OCI-M1 (cell line): ENCODE measurements at regions not wholly inside any gene's neighbourhood (a gene's known extent, or its start where the extent isn't known, plus 50 kb on each side); places are given as distances from the start of the nearest gene placed in this dataset.
"Not testable (repeated sequence)": the region's sequence is repeated elsewhere in the genome, so short reads cannot be mapped to it uniquely, and the experiment has no call there.

ENCODE experiments used
- DNase-seq: peaks from one replicate; lab custom pipeline; 2025; lab: John Stamatoyannopoulos, UW

DNA sequence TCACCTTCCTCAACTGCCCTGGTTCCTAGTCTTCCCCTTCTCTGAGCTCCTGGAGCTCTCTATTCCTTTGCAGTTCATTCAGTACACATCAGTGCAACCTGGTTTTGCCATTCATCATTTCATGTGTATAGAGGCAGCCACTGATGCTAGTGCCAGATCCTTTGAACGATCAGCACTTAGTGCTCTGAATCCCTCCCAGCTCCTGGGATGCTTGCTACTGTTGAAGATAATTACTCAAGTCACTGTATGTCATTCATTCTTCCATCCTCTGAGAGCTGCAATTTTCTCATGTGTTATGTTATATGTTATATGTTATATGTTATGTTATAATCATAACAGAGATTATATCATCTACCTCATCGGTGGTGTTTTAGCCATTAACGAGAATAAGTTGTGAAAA lies 98.5 kb upstream of the UXS1 start:
- DNase-seq: no peak

DNA sequence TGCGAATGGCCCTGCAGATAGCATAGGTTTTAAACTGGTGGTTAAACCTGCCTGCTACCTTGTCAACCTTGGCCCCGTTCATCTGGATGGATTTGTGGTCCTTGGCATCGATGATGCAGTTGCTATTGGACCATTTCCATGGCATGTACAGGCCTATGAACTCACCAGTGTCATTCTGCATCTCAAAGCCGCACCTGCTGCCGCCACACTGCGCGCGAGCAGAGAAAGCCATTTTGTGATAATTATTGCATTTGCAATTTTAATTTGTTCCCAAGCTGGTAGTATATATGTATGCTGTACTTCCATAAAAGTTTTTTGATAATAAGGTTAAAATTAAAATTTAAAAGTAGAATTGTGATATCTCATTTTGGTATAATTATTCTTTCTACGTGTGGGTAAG lies 94.8 kb upstream of the UXS1 start:
- DNase-seq: no peak

DNA sequence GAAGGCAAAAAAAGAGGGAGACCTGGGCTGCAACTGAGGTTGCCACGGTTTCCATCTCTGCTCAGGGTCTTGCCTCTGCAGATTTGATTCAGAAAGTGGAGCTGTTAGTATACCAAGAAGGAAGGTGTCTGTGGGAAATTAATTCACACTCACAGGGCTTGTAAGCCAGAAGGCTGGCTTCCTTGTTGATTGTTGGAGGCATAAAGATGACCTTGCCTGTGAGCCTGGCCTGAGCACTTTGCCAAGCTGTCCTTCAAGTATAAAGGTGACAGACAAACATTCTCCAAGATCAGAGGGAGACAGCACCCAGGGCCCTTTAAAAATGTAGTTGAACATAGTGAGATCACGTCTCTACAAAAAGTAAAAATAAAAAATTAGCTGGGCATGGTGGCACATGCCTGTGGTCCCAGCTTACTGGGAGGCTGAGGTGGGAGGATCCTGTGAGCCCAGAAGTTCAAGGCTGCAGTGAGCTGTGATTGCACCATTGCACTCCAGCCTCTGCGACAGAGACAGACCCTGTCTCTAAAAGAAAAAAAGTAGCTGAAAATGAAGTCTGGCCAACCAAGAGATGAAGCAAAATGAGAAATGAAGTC lies 91.2 kb upstream of the UXS1 start:
- no peak for DNase-seq

DNA sequence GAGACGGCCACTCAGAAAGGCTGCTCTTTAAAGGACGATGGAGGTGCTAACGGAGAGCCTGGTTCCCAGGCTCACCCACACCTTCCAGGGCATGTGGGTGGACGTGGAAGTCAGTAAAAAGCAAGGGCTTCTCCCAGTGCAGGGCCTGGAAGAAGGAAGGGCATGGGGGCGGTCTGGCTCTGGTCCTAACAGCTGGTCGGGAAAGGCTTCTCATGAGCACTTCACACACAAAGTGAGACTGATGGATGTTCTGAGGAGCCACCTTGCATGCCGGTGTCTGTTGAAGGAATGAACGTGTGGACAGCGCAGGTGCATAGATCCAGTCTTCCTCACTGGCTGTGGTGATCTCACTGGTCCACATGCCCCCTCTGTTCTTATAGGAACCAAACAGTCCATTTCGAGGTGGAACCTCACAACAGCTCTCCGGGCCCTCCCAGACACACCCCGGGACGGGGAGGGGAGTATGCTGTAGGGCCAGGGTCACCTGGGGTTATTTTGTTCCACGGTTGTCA lies 90.6 kb upstream of the UXS1 start:
- no peak for DNase-seq

DNA sequence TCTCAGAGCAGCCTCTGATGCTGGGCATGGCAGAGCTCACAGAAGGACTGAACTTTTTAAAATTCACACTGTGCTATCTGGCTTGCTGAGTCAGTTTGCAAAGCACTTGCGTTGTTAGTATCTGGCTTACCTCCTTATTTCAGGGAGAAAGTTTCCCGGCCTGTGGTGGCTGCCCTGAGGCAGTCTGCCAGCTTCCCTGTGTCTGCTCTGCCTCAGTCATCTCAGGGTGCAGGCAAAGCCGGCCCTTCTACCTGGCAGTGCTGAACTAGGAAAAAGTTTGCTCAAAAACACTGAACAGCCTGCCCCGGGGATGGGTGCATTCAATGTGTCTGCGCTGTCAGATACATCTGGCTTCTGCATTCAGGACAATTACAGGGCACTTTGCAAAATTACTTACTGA lies 90.2 kb upstream of the UXS1 start:
- no peak for DNase-seq

DNA sequence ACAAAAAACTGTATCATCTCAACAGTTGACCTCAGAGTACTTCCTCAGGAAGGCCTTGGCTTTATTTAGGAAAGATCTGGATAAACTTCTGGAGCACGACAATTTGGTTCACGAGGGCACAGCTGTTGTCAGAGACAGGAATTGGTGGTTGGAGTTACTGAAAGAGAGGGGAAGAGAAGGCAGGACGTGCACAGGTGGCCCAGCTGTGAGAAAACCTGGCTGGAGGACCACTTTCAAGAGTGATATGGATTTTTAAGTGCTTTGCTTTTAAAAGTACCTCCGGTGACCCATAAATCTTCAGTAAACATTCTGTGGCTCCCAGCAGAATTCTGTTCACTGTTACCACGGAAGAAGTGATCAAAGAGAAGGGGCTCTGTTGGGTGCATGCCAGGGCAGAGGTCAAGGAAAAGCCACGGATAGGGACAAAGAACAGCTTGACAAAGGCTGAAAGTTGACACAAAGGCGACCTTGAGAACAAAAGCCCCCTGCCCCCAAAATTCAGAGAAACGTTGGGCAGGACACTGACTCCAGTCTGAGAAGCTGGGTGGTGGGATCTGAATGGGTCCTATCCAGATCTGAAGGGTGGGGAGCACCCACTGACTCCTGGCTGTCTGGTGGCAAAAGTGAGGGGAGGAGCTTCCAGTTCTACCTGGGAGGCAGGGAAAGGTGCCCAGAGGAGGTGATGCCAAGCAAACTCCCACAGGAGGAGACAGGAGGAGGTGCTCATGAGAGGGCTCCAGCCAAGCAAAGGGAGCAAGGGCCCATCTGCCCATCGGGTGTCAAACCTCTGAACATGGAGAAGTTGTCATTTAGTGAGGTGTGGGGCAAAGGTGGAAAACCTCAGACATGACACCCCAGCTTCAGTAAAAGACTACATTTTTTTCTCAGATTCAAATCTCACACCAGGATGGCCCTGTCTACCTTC lies 89.4 kb upstream of the UXS1 start:
- DNase-seq: not testable (repeated sequence)

DNA sequence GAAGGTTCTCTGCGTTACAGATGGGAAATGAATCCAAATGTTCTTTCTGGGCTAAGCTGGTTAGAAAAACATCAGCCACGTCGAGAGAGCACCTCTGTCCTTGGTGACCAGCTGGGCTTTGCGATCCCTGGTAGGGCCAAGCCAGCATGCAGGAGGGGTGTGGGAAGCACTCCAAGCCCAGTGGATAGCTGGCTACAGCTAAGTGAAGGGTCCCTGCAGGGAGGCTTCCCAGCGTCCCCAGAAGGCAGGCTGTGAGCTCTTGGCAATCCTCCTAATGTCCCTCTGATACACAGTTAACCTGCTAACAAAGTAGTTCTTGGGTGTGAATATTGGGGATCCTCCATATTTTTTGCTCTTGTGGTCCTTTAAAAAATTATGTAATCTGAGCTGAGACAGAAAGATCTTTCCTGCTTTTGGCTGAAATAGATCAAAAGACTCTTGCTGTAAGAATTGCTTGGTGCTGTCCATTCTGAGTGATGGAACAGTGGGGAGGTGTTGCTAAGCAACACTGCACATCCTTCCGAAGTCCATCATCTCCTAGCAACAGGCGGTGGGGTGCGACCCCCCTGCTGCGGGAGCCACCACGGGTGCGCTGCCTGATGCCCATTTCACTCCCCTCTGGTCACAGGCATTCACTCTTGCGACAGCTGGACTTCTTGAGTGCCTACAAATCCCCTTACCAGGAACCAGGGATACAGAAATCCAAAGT lies 88.5 kb upstream of the UXS1 start:
- no peak for DNase-seq

DNA sequence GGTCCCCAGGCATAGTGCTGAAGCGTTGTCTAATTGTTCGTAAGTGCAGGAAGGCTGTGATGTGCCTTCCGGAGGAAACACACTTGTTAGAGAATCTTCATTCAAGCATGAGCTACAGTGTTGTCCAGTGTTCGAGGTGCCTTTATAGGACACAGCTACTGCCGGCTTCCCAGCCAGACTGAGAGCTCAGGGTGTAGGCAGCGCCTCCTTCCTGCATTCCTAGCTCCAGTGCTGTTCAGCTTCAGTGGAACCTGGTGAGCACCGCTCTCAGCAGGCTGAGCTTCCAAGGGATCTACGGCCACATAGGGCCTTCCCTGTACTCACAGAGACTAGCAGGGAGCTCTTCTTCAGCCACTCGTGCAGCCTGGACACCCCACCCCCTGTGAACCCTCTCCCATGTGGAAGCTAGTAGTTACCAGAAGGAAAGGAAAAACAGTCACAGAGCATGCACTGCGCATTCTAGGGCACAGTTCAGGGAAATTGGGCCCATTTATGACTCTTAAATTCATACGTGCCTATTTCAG lies 87.9 kb upstream of the UXS1 start:
- DNase-seq: not testable (repeated sequence)

DNA sequence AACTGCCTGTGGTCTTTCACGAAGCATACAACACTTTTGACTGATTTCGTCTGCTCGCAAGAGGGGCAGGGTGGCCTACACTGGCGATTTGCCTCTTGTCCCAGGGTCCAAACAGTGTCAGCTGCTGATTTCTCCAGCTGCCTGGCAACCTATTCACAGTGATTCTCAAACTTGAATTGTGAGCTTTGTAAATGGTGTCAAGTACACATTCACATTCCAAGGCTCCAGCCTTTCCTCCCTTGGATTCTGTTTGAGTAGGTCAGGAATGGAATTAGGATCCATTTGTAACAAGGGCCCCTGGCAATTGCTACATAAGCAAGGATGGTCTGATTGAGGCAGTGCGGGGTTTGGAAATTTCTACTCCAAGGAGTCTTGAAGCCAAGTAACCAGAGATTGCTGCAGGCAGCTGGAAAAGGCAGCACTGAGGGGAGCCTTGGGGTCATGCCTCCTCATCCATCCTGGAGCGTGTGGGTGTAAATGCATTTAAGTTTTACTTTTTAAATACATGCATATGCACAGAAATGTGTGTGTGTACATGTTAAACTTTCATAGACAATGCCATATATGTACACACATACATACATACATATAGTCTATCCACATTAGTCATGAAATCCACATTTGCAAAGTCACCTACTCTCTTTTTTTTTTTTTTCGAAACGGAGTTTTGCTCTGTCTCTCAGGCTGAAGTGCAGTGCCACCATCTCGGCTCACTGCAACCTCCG lies 86.8 kb upstream of the UXS1 start:
- DNase-seq: no peak

DNA sequence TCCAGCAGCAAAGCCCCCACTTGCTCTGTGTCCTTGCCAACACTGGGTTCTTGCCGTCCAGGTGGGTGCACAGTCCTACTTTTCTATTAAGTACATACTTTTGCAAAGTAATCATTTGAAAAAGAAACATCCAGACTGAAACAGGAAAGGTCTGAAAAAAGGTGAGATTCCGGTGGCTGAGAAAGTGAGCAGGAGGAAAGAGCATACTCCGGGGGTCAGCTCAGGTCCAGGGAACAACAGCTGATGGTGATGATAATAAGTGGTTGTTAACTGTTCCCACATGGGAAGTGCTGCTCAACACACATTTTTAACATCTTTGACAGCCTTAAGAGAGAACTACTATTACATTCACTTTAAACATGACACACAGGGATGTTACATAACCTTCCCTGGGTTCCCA lies 86.1 kb upstream of the UXS1 start:
- DNase-seq: no peak

DNA sequence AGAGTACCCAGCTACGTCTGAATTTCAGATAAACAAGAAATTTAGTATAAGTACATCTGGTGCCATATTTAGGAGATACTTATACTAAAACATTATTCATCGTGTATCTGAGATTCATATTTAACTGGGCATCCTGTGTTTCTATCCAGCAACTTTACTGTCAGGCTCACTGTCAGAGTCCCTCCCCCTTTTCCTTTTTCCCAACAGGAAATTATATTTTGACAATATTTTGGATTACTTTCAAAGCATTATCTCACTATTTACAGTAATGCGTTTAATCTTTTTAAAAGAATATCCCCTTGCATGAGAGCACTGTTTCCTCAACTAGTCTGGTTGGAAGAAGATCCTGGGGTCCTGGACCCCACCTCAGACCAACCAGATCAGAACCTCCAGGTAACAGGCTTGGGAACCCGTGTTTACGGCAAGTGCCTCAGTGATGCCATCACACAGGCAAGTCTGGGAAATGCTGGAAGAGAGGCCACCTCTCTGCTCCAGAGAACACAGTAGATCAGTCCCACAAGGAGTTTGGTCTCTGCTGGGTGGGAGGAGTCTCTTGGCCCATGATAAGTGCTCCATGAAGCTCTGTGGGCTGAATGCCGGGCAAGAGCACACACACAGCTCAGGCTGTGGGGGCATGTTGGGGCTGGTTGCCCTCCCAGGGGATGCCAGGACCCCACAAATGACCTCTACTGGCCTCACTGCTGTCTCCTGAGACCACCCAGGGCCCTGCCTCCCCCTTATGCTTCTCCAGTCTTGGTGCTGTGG lies 84.2 kb upstream of the UXS1 start:
- no peak for DNase-seq

DNA sequence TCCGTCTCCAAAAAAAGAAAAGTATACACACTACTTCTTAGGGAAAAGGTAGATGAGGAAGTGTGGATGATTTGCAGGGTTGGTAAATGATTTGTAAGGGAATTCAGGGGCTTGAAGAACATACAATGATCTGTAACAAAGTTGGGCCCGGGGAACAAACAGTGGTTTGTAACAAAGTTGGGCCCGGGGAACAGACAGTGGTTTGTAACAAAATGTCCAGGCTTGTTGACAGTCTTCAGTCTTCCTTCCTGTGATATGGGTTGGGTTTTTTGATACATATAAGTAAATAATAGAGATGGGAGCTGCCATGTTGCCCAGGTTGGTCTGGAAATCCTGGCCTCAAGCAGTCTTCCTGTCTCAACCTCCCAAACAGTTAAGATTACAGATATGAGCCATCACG lies 83.3 kb upstream of the UXS1 start:
- DNase-seq: no peak

DNA sequence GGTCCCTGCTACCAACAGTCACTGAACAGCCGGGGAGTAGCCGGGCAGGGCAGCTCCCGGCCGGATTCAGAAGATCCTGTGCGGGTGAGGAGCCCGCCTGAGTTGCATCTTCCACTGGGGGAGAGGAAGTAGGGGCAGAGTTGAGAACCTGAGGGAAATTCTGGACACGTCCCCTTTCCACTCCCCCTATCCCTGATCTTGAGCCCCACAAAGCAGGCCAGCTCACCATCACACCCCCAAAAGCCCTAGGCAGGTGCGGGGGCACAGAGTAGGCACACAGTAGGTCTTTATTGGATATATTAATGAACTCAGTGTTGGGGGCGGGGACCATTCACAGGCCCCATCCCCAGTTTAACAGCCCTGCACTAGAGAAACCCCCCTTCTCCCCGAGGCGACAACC lies 81.9 kb upstream of the UXS1 start:
- DNase-seq: no peak

DNA sequence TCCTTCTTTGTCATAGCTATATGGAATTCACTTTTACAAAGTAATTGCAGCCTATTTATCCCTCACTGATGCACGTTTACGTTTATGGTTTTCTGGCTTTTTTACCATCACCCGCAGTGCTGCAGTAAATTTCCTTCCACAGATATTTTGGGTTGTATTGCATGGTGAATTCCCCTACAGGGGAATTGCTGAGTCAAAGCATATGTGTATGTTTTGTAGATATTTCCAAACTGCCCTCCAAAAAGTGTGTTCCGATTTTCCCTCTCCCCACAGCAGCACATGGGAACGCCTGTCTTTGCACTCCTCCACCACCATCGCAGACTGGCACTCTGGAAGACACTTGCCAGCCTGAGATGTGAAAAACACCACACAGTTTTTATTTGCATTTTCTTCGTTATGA lies 80.6 kb upstream of the UXS1 start:
- no peak for DNase-seq

DNA sequence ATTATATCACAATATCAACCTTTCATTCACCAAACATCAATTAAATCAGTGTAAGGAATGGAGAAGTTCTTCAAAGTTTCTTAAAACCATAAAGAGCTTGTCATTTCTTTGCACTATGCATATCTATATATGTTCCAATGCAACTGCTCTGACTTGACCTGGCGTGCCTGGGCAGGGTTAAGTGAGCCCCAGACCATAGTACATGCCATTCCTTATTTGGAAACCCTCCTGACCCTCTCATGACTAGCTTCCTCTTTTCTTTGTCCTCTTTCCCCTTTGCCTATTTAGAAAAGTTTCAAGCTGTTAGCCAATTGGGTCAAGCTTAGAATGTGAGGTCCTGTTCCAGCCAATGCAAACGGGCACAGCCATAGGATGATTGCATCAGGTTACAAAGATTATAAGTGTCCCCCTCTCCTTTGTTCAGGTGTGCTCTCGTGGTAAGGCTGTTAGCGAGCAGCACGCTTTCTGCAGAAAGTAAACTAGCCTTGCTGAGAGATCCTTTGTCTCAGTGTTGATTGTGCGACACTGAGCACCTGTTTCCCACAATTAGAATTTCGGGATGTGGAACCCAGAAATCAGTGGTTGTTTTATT lies 78.2 kb upstream of the UXS1 start:
- DNase-seq: peak; percentile 71

DNA sequence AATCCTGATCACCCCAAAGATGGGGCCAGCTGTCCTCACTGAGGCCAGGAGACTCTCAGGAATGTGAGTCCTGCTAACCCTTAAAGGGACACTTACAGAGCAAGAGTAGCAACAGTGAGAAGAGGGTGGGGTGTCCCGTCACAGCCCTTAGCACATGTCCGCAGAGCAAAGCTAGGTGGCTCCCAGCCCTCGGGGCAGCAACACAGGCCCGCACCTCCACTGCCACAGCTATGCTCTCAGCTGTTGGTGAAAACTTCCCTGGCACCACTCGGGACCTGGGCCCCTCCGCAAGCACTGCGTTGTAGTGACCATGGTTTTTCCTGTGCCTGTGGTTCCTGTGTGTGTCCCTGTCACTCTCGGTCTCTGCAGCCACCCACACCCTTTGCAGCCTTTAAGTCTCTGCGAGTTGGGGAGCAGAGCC lies 76.4 kb upstream of the UXS1 start:
- DNase-seq: no peak

DNA sequence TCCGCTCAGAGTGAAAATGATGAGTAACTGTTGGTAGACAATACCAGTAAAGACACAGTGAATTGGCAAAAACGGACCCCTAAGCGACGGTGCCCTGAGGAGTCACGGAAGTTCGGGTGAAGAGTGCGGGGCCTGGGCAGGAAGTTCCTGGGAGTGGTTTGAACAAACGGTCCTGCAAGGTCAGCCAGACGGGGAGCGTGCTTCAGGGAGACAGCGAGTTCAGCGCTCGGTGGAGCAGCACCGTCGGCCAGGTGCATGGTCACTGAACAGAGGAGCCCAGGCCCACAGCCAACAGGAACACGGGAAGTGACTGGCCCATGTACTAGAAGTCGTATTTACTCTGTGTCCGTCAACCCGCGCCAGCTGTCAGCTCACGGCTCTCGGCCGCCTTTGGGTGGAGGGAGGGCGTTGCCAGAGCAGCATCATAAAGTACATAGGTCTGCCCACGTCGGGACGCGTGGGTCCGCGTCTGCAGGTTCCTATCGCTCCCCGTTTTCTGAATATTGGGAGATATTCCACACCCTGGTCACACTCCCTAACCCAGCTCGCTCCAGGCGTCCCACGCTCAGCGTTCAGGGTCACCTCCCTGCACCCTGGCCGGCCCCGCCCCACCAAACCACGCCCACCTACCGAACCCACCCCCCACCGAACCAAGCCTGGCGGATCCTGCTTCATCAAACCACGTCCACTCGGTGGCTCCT lies 75.6 kb upstream of the UXS1 start:
- DNase-seq: peak; percentile 7

DNA sequence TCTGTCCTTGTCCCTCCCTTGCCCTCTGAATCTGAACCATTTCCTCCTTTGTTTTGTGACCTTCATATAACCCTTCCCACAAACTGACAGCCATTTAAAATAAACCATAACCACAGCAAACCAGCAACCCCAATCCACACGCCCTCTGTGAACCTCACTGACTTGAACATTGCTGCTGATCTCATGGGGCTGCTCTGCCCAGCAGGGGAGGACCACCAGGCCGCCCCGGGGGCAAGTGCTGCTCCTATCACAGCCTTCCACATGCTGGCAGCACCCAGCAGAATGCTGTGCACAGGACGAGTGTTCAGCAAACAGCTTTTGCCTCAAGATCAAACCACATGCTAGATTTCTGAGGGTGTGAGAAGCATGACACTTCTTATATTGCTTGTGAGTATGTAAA lies 73.9 kb upstream of the UXS1 start:
- DNase-seq: no peak

DNA sequence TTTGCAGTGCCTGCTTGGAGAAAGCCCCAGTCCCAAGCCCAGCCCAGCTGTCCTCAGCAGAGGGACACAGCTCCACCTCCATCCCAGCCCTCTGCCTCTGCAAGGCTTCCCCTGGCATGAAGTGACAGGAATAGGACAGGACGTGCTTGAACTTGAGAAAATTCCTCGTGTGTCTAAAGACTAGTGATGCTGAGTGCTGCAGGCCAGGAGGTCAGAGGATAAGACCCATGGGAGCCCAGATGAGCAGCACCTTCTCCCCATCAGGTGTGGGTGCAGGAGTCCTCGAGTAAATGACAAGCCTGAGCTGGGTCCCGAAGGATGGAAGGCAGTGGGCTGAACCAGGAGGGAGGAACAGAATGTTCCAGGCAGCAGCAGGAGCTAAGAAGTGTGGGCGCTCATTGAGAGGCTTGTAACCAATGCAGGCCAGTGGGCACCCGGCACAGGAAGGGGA lies 67.8 kb upstream of the UXS1 start:
- DNase-seq: no peak

DNA sequence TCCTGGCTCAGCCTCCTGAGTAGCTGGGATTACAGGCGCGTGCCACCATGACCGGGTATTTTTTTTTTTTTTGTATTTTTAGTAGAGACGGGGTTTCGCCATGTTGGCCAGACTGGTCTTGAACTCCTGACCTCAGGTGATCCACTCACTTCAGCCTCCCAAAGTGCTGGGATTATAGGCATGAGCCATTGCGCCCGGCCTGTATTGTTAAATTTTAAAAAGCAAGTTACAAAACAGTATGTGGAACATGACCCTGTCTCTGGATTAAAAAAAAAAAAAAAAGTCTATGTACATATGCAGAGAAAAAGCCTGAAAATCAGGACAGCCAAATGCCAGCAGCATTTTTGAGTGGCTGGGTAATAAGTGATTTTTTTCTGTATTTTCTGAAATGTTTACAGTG lies 64.8 kb upstream of the UXS1 start:
- not testable (repeated sequence) for DNase-seq
